ENCODE measurements at regions not wholly inside any gene's neighbourhood (a gene's known extent, or its start where the extent isn't known, plus 50 kb on each side); places are given as distances from the start of the nearest gene placed in this dataset.
"Not testable (repeated sequence)": the region's sequence is repeated elsewhere in the genome, so short reads cannot be mapped to it uniquely, and the experiment has no call there.

- no peaks in the 10 kb centered on the region for H3K36me3 ChIP-seq (ENCODE audit: insufficient read depth, low read length)
These were observed 450.0 kb downstream of the MIAT start for GRCh38 chr22:27107386-27107785.

GRCh38 chr22:27107824-27108223, 450.4 kb downstream of the MIAT start:
- H3K79me2 ChIP-seq (ENCODE audit: insufficient read depth, low read length): no peaks in the 10 kb centered on the region
- 0 out of 2 replicates have a peak, but pooled peaks cover 3% of the 10 kb centered on the region for H3K9me3 ChIP-seq (ENCODE audit: low read length)
- no peak overlapping the region for H3K4me3 ChIP-seq (ENCODE audit: low read depth, low read length, poor library complexity, severe bottlenecking)
- H3F3A ChIP-seq (ENCODE audit: insufficient read depth, low read length): no peaks in the 10 kb centered on the region
- H3K4me2 ChIP-seq (ENCODE audit: low read length): no peak overlapping the region
- no peaks in the 10 kb centered on the region for H4K20me1 ChIP-seq (ENCODE audit: insufficient read depth, low read length)
- H3K27ac ChIP-seq (ENCODE audit: low read depth, low read length, poor library complexity, severe bottlenecking): no peak overlapping the region
- H3K27me3 ChIP-seq (ENCODE audit: insufficient read depth, low read length): no peaks in the 10 kb centered on the region
- H3K4me1 ChIP-seq (ENCODE audit: insufficient read depth, low read length, severe bottlenecking): no peaks in the 10 kb centered on the region
- H3K9ac ChIP-seq (ENCODE audit: low read length): no peak overlapping the region
- no peaks in the 10 kb centered on the region for H3K36me3 ChIP-seq (ENCODE audit: insufficient read depth, low read length)
- H3K9me2 ChIP-seq (ENCODE audit: low read depth, low read length): no peaks in the 10 kb centered on the region
- no peak for TF ChIP-seq CTCF (IDR thresholded peaks at IDR 0.05; ENCODE audit: low read length)
- no peak for TF ChIP-seq EZH2 (IDR thresholded peaks at IDR 0.05; ENCODE audit: borderline replicate concordance, low read length)
- no peak overlapping the region for H2AFZ ChIP-seq (ENCODE audit: low read length)

More at GRCh38 chr22:27107386-27107785, 450.0 kb downstream of the MIAT start:
- no peak overlapping the region for H3K27ac ChIP-seq (ENCODE audit: low read depth, low read length, poor library complexity, severe bottlenecking)
- no peaks in the 10 kb centered on the region for H3K4me1 ChIP-seq (ENCODE audit: insufficient read depth, low read length, severe bottlenecking)
- H2AFZ ChIP-seq (ENCODE audit: low read length): no peak overlapping the region
- no peak overlapping the region for H3K4me2 ChIP-seq (ENCODE audit: low read length)
- H3K4me3 ChIP-seq (ENCODE audit: low read depth, low read length, poor library complexity, severe bottlenecking): no peak overlapping the region
- TF ChIP-seq EZH2 (IDR thresholded peaks at IDR 0.05; ENCODE audit: borderline replicate concordance, low read length): no peak
- TF ChIP-seq CTCF (IDR thresholded peaks at IDR 0.05; ENCODE audit: low read length): no peak
- no peaks in the 10 kb centered on the region for H4K20me1 ChIP-seq (ENCODE audit: insufficient read depth, low read length)
- H3K27me3 ChIP-seq (ENCODE audit: insufficient read depth, low read length): no peaks in the 10 kb centered on the region
- no peaks in the 10 kb centered on the region for H3F3A ChIP-seq (ENCODE audit: insufficient read depth, low read length)
- no peaks in the 10 kb centered on the region for H3K79me2 ChIP-seq (ENCODE audit: insufficient read depth, low read length)
- H3K9me3 ChIP-seq (ENCODE audit: low read length): 0 out of 2 replicates have a peak, but pooled peaks cover 3% of the 10 kb centered on the region
- H3K9ac ChIP-seq (ENCODE audit: low read length): no peak overlapping the region
- H3K9me2 ChIP-seq (ENCODE audit: low read depth, low read length): no peaks in the 10 kb centered on the region

GRCh38 chr22:27108425-27109114, 451.2 kb downstream of the MIAT start:
- Histone ChIP-seq H2AFZ (ENCODE audit: low read length) (no peak overlapping the region), H3K4me3 (ENCODE audit: low read depth, low read length, poor library complexity, severe bottlenecking) (no peak overlapping the region), H3K4me2 (ENCODE audit: low read length) (no peak overlapping the region), H3F3A (ENCODE audit: insufficient read depth, low read length) (no peaks in the 10 kb centered on the region), H4K20me1 (ENCODE audit: insufficient read depth, low read length) (no peaks in the 10 kb centered on the region), H3K9ac (ENCODE audit: low read length) (no peak overlapping the region), H3K4me1 (ENCODE audit: insufficient read depth, low read length, severe bottlenecking) (no peaks in the 10 kb centered on the region), H3K9me3 (ENCODE audit: low read length) (0 out of 2 replicates have a peak, but pooled peaks cover 3% of the 10 kb centered on the region), H3K79me2 (ENCODE audit: insufficient read depth, low read length) (no peaks in the 10 kb centered on the region), H3K27ac (ENCODE audit: low read depth, low read length, poor library complexity, severe bottlenecking) (no peak overlapping the region), H3K36me3 (ENCODE audit: insufficient read depth, low read length) (no peaks in the 10 kb centered on the region), H3K9me2 (ENCODE audit: low read depth, low read length) (no peaks in the 10 kb centered on the region), H3K27me3 (ENCODE audit: insufficient read depth, low read length) (no peaks in the 10 kb centered on the region)
- TF ChIP-seq EZH2 (IDR thresholded peaks at IDR 0.05; ENCODE audit: borderline replicate concordance, low read length) (no peak), CTCF (IDR thresholded peaks at IDR 0.05; ENCODE audit: low read length) (no peak)

GRCh38 chr22:27109406-27109805, 452.0 kb downstream of the MIAT start:
- not testable (repeated sequence) for H3K9ac ChIP-seq (ENCODE audit: low read length); H4K20me1 ChIP-seq (ENCODE audit: insufficient read depth, low read length); H3K79me2 ChIP-seq (ENCODE audit: insufficient read depth, low read length); H2AFZ ChIP-seq (ENCODE audit: low read length); H3K9me3 ChIP-seq (ENCODE audit: low read length); H3K4me1 ChIP-seq (ENCODE audit: insufficient read depth, low read length, severe bottlenecking); H3K27me3 ChIP-seq (ENCODE audit: insufficient read depth, low read length); H3F3A ChIP-seq (ENCODE audit: insufficient read depth, low read length); H3K4me3 ChIP-seq (ENCODE audit: low read depth, low read length, poor library complexity, severe bottlenecking); H3K4me2 ChIP-seq (ENCODE audit: low read length); H3K9me2 ChIP-seq (ENCODE audit: low read depth, low read length); H3K27ac ChIP-seq (ENCODE audit: low read depth, low read length, poor library complexity, severe bottlenecking); H3K36me3 ChIP-seq (ENCODE audit: insufficient read depth, low read length)

Measured in OCI-LY1 (cell line).